Left lobe of liver (tissue), 2 donors: ENCODE measurements at regions not wholly inside any gene's neighbourhood (a gene's known extent, or its start where the extent isn't known, plus 50 kb on each side); places are given as distances from the start of the nearest gene placed in this dataset.

Source experiments
- ATAC-seq: fragments of 200-7000 bp; cut with Tn5 transposase; one replicate; pipeline ENCODE4 v1.9.1; 2020; ENCODE audit warnings: mild to moderate bottlenecking, moderate library complexity
- DNase-seq: peaks from one replicate; pipeline ENCODE4 v3.0.0-alpha.2; 2020; ENCODE audit warnings: low spot score
- donor health status: DM: no; HTN: no; CAD: no; lungs with moderate emphysema.
- donor health status: DM: no; HTN: yes; CAD: no.

DNA sequence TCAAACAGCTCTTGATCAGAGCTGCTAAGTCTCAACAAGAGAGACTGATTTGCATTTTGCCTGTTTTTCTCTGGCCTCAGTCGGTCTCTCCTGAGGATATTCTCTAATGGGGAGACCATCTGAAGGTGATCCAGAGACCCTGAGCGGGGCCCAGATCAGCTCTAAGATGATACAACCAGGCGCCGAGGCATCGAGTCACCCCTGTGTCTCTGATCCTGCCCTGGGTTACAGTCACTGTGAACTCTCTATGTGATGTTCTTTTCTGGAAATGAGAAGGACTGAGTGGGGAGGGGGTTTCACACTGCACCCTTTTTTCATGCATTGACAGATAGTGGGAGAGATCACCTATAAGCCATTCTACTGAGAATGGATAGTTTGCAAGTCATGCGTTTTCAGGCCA lies 247.6 kb upstream of the PWP1 start:
- DNase-seq: no peak
- ATAC-seq: no peak

DNA sequence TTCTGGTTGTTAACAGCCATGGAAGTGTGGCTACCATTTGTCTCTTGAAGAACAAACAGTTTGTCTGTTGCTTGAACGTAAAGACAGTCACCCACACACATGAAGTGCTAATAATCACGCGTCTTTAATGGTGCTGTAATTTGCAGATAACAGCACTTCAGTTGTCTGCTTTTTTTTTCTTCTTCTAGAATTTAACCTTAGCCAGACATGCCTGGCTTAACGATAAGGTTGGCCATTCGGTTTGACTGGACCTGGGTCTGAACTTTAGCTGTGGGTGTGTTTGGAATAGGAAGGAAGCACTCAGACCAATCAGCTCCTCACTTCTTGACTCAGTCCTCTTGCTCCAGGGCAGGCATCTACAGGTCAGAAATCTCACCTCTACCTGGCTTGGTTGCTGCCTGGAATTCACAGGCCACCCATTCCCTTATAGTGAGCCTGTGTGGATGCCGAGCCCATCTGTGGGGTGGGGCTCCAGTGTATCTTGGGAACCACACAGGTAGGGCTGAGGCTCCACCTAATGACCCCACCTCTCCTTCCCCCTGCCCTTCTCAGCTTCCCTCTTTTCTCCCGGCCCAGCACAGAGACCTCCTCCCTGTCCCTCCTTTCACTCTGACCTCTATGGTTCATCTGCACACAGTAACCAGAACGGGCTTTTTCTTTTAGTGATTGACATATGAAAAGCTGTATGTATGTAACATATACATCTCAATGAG lies 246.4 kb upstream of the PWP1 start:
- ATAC-seq (no peak), DNase-seq (no peak)

DNA sequence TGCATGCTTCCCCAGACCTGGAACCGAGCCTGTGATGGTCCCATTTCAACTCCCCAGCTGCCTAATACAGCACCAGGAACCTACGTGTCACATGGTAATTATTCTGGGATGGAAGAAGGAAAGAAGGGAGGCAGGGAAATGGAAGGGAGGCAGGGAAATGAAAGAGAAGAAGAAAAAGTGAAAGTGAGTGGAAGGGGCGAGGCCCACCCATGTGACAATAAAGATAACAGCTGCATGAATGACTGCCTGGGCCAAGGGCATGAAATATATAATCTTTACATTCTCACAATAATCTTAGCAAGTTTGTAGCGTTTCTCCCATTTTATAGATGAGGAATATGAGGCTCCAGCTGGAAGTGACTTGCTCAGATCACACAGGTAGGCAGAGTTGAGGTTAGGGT lies 245.0 kb upstream of the PWP1 start:
- DNase-seq (no peak), ATAC-seq (no peak)

DNA sequence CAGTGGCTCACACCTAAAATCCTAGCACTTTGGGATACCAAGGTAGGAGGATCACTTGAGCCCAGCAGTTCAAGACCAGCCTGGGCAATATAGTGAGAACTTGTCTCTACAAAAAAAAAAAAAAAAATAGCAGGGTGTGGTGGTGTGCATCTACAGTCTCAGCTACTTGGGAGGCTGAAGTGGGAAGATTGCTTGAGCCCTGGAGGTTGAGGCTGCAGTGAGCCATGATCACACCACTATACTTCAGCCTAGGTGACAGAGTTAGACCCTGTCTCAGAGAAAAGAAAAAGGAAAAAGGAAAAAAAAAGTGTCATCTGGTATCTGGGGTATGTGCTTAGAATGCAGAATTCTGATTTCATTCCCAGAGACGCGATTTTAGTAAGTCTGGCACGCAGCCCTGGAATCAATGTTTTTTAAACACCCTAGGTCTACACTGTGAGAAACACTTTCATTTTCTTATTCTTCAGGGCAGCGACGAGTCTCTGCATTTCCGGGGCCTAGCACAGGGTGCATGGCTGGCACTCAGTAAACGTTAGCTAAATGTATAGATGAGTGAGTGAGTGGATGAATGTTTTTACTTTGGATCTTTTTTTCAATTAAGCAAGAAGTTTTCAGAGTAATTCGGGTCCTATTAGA lies 243.8 kb upstream of the PWP1 start:
- ATAC-seq: peak; percentile 89
- peak; percentile 55 for DNase-seq

DNA sequence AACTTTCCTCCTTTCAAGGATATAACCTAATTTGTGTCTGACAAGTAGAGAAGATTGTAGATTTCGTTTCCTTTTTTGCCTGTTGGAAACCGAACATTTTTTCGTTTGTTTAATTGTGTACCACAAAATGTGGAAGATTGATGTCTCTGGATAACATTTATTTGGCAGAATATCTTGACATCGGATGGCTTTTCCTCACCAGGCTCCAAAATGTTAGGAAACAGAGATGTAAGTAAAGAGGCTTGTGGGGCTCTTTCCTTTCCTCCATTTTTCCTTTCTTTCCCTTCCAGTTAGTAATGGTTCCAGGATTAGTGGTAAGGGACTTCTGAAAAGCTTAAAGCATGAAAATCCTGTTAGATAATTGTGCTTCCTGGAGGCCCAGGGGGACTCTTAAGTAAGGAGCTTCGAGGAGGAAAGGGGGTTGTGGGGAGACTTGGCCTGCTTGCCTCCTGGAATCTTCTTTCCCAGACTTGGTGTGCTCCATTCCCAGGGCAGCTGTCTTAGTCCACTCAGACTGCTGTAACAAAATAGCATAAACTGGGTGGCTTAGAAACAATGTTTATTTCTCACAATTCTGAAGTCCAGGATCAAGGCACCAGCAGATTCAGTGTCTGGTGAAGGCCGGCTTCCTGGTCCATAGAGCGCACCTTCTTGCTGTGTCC lies 243.1 kb upstream of the PWP1 start:
- ATAC-seq (peak; percentile 19), DNase-seq (no peak)

DNA sequence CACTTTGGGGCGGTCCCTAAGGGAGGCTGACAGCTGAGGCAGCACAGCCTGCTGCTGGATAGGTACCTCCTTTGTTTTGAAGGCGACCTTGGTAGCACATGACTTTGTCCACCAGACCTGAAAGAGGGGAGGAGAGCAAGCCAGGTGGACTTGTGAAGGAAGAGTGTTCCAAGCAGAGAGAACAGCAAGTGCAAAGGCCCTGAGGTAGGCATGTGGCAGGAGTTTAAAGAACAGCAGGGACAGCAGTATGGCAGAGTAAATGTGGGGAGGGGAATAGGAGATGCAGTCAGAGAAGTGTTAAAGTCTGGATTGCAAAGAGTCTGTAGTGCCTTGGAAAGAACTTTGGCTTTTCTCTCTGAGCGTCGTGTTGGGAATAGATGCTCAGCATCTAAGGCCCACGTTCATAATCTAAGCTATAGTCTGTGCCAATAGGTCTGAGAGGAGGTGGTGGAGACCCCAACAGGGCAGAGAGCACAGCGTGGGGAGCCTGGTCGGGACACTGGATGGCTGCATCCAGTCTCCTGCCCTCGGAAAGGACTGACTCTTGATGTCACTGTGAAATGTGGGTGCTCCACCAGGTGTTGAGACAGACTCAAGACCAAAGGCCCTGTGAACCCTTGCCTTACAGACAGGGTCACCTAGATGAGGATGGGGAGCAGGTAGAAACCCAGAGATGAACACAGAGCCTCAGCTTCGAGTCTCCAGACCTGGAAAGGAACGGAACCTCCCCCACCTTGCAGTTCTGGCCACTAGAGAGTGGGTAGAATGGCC lies 242.1 kb upstream of the PWP1 start:
- ATAC-seq: no peak

DNA sequence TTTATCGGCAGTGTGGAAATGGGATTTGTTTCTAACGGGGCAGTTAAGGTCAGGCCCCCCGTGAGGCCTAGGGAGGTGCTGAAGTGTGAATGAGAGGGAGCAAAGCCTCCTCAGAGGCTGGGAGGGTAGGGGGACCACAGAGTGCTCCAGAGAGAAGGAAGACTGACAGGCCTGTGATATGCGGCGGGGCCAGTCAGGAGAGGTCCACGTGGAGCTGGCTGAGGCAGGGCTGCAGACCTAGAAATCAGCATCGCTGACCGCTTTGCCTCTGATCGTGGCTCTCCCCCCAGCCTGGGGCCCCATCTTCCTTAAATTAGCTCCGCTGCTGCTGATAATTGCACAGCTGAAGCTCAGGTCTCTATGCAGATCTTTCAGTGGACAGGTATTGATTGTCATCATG lies 240.8 kb upstream of the PWP1 start:
- ATAC-seq (no peak), DNase-seq (no peak)

More for the DNA sequence above, 242.1 kb upstream of the PWP1 start:
- DNase-seq: no peak

DNA sequence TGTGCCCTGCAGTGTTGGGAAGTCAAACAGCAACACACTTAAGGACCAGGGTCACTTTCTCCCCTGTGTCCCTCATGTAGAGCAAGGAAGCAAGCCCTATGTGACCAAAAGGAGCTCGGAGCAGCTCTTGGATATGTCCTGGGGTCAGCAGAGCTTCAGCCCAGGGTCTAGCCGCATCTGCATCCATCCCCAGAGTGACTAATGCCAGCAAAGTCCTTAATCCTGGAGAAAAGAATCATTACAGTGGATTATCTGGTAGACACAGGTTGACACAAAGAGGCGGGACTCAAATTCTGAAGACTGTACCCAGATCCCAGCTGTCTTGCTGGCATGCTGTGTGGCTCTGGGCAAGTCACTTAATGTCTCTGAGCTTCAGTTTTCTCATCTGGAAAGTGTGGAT lies 239.1 kb upstream of the PWP1 start:
- no peak for ATAC-seq
- no peak for DNase-seq

DNA sequence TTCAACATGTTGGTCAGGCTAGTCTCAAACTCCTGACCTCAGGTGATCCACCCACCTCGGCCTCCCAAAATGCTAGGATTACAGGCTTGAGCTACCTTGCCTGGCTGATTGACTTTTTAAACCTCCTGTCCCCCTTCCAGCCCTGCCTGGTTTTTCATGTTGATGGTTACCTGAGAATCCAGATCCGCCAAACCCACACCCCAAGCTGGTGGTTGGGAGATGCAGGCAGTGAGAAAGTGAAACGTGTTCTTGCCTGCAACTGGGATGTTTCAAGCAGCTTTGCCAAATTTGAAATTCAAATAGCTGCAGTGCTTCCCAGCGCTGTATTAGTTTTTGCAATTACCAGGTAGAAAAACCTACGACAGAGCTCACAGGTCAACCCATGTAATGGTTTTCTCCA lies 238.3 kb upstream of the PWP1 start:
- ATAC-seq (no peak), DNase-seq (no peak)

DNA sequence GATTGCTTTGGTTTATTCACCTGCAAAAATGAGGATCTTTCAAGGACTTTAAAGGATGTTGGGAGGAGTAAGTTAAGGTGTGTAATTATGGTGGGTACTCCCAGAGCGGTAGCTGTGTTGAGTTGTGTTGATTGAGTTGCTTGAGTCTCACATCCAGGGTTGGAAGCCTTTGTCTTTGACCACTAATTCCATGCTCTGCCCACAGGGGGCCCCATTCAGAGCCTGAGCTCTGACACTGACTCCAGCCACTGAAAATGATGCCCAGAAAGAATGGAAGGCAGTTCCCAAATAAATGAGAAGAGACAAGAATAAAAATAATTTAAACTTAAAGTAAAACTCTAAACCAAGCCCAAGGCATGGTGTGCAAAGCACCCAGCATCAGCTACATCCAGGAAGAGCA lies 237.4 kb upstream of the PWP1 start:
- ATAC-seq (peak; percentile 78), DNase-seq (no peak)

DNA sequence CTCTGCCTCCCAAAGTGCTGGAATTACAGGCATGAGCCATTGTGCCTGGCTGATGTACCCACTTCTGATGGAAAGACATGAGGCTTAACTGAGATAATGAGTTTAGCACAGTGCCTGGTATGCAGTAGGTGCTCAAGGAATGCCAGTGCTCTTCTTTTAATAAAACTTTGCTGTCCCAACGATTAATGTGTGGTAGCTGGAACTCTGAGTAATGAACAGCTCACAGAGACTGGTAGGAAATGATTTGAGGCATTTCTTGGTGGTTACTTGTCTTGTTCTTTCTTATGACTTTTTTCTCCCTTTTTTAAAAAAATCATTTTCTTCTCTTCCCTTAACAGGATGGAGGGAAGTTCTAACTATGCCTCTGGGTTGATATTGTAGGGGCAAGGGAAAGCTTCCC lies 235.7 kb upstream of the PWP1 start:
- ATAC-seq (no peak), DNase-seq (no peak)

DNA sequence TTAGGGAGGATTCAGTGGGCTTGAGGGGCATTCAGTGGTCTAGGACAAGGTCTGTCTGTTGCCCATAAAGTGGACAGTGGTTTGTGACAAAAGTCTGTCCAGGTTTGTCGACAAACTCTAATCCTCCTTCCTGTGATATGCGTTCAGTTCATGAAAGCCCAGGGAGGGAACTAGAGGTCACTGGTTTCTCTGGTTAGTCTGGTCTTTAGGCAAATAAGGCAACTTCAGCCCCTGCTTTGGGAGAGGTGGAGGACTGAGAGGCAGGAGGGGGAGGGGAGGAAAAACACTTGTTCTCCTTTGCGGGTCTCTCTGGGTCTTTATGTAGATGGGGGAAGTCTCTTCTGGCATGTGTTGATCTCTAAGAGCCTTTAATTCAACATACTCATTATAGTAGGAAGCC lies 235.1 kb upstream of the PWP1 start:
- ATAC-seq (no peak), DNase-seq (no peak)

DNA sequence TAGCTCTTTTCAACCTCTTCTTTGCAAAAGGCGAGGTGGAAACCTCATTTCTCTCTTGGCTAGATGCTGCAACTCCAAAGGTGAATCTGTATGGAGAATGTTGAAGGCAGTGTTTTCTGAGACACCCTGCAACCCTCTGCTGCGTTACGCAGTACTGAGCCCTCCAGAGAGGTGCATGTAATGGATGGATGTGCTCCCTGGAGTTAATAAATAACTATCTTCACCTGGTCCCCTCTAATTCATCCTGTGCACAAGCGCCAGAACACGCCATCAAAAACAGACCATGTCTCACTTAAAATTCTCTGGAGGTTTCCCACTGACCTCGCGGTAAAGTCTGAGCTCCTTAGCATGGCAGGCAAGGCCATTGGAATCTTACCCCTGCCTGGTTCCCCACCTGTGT lies 234.4 kb upstream of the PWP1 start:
- ATAC-seq (no peak), DNase-seq (no peak)

DNA sequence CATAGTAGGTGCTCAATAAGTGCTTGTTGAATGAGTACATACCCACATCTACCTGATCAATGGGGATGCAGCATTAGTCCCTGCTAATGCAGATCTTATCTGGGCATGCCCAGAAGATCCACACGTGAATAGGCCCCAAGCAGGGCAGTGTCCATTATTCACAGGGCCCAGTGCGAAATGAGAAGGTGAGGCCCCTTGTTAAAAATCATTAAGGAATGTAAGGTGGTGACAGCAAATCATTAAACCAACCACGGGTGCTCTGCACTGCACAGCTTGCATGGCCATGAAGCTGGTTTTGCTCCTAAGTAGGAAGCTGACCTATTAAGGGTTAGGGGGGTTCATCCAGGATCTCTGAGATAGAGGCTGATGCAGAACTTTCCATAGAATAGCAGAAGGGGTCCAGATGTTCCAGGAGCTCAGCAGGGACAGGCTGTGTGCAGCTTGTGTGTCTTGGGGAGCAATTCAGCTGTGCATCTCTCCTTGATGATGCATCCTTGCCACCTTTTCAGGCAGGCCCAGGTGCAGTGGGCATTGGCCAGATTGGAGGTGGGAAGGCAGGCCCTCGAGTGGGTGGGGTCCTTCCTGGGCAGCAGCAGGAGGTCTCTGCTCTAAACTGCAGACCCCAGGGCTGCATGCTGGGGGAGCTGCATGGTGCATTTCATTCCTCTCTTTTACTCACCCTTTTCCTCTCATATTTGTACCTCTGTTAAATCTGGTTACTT lies 231.3 kb upstream of the PWP1 start:
- ATAC-seq: no peak

DNA sequence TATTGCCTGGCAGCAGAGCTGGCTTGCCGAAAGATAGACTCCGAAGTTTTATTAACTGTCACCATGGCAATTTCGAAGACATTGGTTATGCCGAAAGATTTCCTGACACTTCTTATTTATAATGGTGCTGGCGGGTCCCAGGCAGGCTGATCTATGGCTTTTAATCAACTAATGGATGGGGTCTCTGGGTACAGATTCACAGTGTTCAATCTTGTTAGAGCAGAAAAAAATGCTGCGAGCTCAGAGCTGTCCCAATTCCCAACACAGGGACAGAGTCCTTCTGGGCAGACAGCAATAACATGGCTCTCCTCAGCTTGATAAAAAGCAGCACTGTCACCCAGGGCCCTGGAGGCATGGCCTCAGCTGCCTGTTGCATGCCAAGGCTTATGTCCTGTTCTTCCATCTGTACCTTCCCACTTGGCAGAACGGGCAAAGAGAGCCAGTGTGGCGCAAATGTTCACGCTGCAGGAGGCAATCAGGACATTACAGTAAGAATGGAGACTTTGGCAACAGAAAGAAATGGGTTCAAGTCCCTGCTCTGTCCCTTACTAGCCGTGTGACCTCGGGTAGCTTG lies 228.2 kb upstream of the PWP1 start:
- DNase-seq: peak; percentile 73
- peak; percentile 77 for ATAC-seq

More for the DNA sequence above, 231.3 kb upstream of the PWP1 start:
- DNase-seq: no peak

DNA sequence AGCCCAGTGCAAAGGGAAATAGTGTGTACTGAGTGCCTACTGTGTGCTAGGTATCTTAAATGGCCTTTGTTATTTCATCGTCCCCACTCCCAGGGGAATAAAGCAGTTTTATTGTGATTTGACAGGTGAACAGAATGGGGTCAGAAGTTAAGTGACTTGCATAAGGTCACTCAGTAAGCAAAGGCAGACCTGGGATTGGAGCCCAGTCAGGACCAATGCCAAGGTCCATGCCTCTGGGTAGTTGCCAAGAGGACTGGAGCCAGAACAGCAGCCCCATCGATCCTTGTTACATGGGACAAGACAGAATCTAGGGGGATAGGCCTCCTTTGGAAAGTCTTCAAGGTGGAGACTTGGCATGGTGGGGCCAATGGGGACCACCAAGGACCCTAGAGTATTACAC lies 227.4 kb upstream of the PWP1 start:
- DNase-seq (peak; percentile 93), ATAC-seq (peak; percentile 85)

DNA sequence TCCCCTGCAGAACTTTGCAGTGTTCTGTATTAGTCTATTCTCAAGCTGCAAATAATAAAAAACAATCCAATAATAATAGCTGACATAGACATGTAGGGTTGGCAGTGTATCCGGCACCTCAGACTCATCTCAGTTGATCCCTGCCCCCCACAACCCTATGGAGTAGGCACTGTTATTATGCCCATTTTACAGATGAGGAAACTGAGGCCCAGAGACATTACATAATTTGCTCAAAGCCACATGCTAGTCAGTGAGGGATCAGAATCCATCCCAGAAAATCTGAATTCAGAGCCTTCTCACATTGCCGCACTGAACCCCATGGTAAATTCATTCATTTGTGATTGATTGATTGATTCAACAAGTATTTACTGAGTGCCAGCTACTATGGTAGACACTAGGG lies 226.6 kb upstream of the PWP1 start:
- ATAC-seq: no peak

DNA sequence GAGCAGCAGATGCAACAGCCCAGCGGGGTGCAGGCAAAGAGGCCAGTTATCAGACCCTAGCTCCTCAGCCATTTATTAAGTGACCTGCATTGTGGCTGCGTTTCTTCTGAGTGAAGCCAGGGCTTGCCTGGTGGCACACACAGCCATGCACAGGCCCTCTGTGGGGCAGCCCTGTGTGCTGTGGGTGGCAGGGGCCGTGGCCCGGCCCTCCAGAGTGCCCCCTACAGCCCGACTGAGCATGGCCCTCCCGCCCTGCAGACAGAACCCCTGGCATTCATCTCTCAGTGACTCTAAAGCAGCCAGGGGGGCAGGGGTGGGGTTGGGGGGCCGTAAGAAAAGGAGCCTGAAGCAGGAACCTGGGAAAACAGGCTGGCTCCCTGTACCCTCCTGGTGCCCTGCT lies 226.0 kb upstream of the PWP1 start:
- DNase-seq (no peak), ATAC-seq (no peak)

More for the DNA sequence above, 226.6 kb upstream of the PWP1 start:
- no peak for DNase-seq

DNA sequence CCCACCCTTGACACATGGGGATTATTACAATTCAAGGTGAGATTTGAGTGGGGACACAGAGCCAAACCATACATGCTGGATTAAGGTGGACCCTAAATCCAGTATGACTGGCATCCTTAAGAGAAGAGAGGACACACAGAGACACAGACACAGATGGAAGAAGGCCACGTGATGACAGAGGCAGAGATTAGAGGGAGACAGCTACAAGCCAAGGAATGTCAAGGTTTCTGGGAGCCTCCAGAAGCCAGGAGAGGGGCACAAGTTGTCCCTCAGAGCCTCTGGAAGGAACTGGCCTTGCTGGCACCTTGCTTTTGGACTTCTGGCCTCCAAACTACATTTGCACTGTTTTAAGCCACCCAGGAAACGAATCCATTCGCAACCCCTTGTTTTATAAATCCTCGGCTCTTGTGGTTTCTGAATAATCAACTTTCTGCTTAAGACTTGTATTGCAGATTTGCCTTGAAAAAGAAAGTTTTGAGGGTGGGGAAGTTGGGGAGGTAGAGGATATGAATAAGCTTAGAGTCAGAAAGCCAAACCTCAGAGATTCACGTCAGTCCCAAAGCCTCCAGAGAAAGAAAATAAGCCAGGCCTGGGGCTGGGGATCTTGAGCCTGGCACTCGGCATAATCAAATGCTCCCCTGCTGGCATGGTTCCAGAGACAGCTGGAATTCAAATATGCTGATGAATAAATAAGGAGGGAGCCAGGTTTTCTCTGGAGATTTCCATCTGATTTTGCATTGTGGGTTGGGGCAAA lies 224.2 kb upstream of the PWP1 start:
- no peak for DNase-seq

More for the DNA sequence above, 224.2 kb upstream of the PWP1 start:
- ATAC-seq: no peak
